H9 (cell line): ENCODE measurements at regions not wholly inside any gene's neighbourhood (a gene's known extent, or its start where the extent isn't known, plus 50 kb on each side); places are given as distances from the start of the nearest gene placed in this dataset.

Source experiments
- DNase-seq: peaks from one replicate; pipeline ENCODE4 v3.0.0-alpha.2; 2017
- H2AFZ ChIP-seq: one replicate; pipeline ENCODE4 v1.6.1; 2013; ENCODE audit warnings: mild to moderate bottlenecking, low read length, control low read depth, moderate library complexity
- H2AK5ac ChIP-seq: 2 replicates; pipeline ENCODE4 v1.6.1; 2013; ENCODE audit warnings: low read length, control low read depth, mixed read lengths; ENCODE audit not compliant: insufficient read length
- H2BK120ac ChIP-seq: one replicate; pipeline ENCODE4 v1.6.1; 2013; ENCODE audit warnings: low read depth, mild to moderate bottlenecking, low read length, control low read depth, inconsistent platforms; ENCODE audit not compliant: poor library complexity, severe bottlenecking
- H2BK12ac ChIP-seq: 2 replicates; pipeline ENCODE4 v1.6.1; 2013; ENCODE audit warnings: low read length, control low read depth, mixed read lengths, low read depth; ENCODE audit not compliant: insufficient read length
- H2BK15ac ChIP-seq: 2 replicates; pipeline ENCODE4 v1.6.1; 2013; ENCODE audit warnings: low read depth, low read length, control low read depth
- H2BK20ac ChIP-seq: one replicate; pipeline ENCODE4 v1.6.1; 2013; ENCODE audit warnings: low read depth, mild to moderate bottlenecking, low read length, control low read depth, inconsistent platforms; ENCODE audit not compliant: poor library complexity, severe bottlenecking
- H2BK5ac ChIP-seq: 2 replicates; pipeline ENCODE4 v1.6.1; 2013; ENCODE audit warnings: low read length, control low read depth, mixed read lengths; ENCODE audit not compliant: insufficient read length
- H3K14ac ChIP-seq: 2 replicates; pipeline ENCODE4 v1.6.1; 2013; ENCODE audit warnings: low read length, control low read depth; ENCODE audit not compliant: insufficient read depth
- H3K18ac ChIP-seq: 2 replicates; pipeline ENCODE4 v1.6.1; 2013; ENCODE audit warnings: low read depth, mild to moderate bottlenecking, mixed read lengths, low read length, control low read depth; ENCODE audit not compliant: insufficient read length
- H3K23ac ChIP-seq: 2 replicates; pipeline ENCODE4 v1.6.1; 2013; ENCODE audit warnings: low read length, control low read depth, mixed read lengths, low read depth; ENCODE audit not compliant: insufficient read length
- H3K23me2 ChIP-seq: 2 replicates; pipeline ENCODE4 v1.6.1; 2013; ENCODE audit warnings: low read depth, mild to moderate bottlenecking, mixed read lengths, low read length, control low read depth; ENCODE audit not compliant: insufficient read length, poor library complexity, severe bottlenecking
- H3K27ac ChIP-seq: 2 replicates; pipeline ENCODE4 v1.5.1; 2013; ENCODE audit warnings: low read length, control low read depth, mixed read lengths, low read depth; ENCODE audit not compliant: insufficient read length
- H3K27me3 ChIP-seq: 2 replicates; pipeline ENCODE4 v1.6.1; 2013; ENCODE audit warnings: low read length, control low read depth, inconsistent platforms; ENCODE audit not compliant: insufficient read depth
- H3K4ac ChIP-seq: 2 replicates; pipeline ENCODE4 v1.6.1; 2013; ENCODE audit warnings: low read depth, mild to moderate bottlenecking, control low read depth, inconsistent platforms, low read length, moderate library complexity
- H3K4me1 ChIP-seq: 2 replicates; pipeline ENCODE4 v1.6.1; 2013; ENCODE audit warnings: low read length, control low read depth, inconsistent platforms; ENCODE audit not compliant: insufficient read depth
- H3K4me2 ChIP-seq: 2 replicates; pipeline ENCODE4 v1.6.1; 2013; ENCODE audit warnings: low read length, control low read depth, mixed read lengths; ENCODE audit not compliant: insufficient read length, insufficient read depth
- H3K56ac ChIP-seq: 2 replicates; pipeline ENCODE4 v1.6.1; 2013; ENCODE audit warnings: low read depth, mild to moderate bottlenecking, mixed read lengths, low read length, control low read depth; ENCODE audit not compliant: insufficient read length
- H3K79me1 ChIP-seq: 2 replicates; pipeline ENCODE4 v1.6.1; 2013; ENCODE audit warnings: low read depth, mild to moderate bottlenecking, moderate library complexity, low read length, control low read depth, inconsistent platforms; ENCODE audit not compliant: insufficient read depth, poor library complexity, severe bottlenecking
- H3K79me2 ChIP-seq: 2 replicates; pipeline ENCODE4 v1.6.1; 2013; ENCODE audit warnings: low read length, control low read depth, inconsistent platforms; ENCODE audit not compliant: insufficient read depth
- H3K9ac ChIP-seq: 2 replicates; pipeline ENCODE4 v1.6.1; 2013; ENCODE audit warnings: low read length, control low read depth, mixed read lengths; ENCODE audit not compliant: insufficient read length; ENCODE audit errors: extremely low read depth
- H3K9me3 ChIP-seq: one replicate; pipeline ENCODE4 v1.6.1; 2013; ENCODE audit warnings: low read depth, low read length, inconsistent platforms; ENCODE audit not compliant: control insufficient read depth
- H3T11ph ChIP-seq: one replicate; pipeline ENCODE4 v1.6.1; 2013; ENCODE audit warnings: mild to moderate bottlenecking, low read length, control low read depth, inconsistent platforms
- H4K20me1 ChIP-seq: one replicate; pipeline ENCODE4 v1.6.1; 2013; ENCODE audit not compliant: control insufficient read depth, insufficient read length, insufficient read depth
- H4K5ac ChIP-seq: 2 replicates; pipeline ENCODE4 v1.6.1; 2013; ENCODE audit warnings: low read depth, mild to moderate bottlenecking, mixed read lengths, low read length, control low read depth; ENCODE audit not compliant: insufficient read length
- H4K8ac ChIP-seq: replicated peaks from 2 replicates; pipeline ENCODE4 v1.6.1; 2013; ENCODE audit warnings: low read length, control low read depth, mixed read lengths, low read depth; ENCODE audit not compliant: insufficient read length
- H4K91ac ChIP-seq: 2 replicates; pipeline ENCODE4 v1.6.1; 2013; ENCODE audit warnings: low read depth, mild to moderate bottlenecking, moderate library complexity, mixed read lengths, low read length, control low read depth; ENCODE audit not compliant: insufficient read length
- H3K27ac Mint-ChIP-seq, 3 experiments: 2 replicates in 2 of 3; 3 replicates in 1 of 3; pipeline ENCODE4 v1.8.0; 2020 to 2021; ENCODE audit warnings: mixed read lengths in 3 of 3, mild to moderate bottlenecking in 1 of 3, moderate library complexity in 1 of 3
- H3K27me3 Mint-ChIP-seq: 2 replicates; pipeline ENCODE4 v1.8.0; 2021; ENCODE audit warnings: low read depth, mild to moderate bottlenecking, moderate library complexity, mixed read lengths
- H3K36me3 Mint-ChIP-seq, 3 experiments: 2 replicates in 2 of 3; 3 replicates in 1 of 3; pipeline ENCODE4 v1.8.0; 2020 to 2021; ENCODE audit warnings: low read depth in 3 of 3, mixed read lengths in 3 of 3; ENCODE audit not compliant: insufficient read depth in 1 of 3
- H3K4me1 Mint-ChIP-seq, 2 experiments: 2 replicates each; pipeline ENCODE4 v1.8.0; 2020; ENCODE audit warnings: mixed read lengths in 2 of 2
- H3K4me3 Mint-ChIP-seq, 2 experiments: 2 replicates in 1 of 2; 3 replicates in 1 of 2; pipeline ENCODE4 v1.8.0; 2020 to 2021; ENCODE audit warnings: mild to moderate bottlenecking in 2 of 2, mixed read lengths in 2 of 2, moderate library complexity in 1 of 2
- H3K9me3 Mint-ChIP-seq, 2 experiments: 2 replicates in 1 of 2; 3 replicates in 1 of 2; pipeline ENCODE4 v1.8.0; 2020; ENCODE audit warnings: mild to moderate bottlenecking in 2 of 2, mixed read lengths in 2 of 2, moderate library complexity in 1 of 2
- WGBS: extraction: QIAGEN DNeasy Blood & Tissue Kit; methylation state at CpG from one replicate; pipeline ENCODE4 v1.1.7; 2013; ENCODE audit warnings: missing lambda C conversion rate, low lambda C conversion rate, mixed read lengths; ENCODE audit not compliant: insufficient read length; ENCODE audit errors: extremely low coverage; 5-methylcytosine and 5-hydroxymethylcytosine counted together
- TF ChIP-seq, protein P1 (sequence below): fragments of 200-600 bp; sonication (generic); conservative IDR thresholded peaks from 3 replicates; pipeline ENCODE4 v1.8.0; 2021; ENCODE audit warnings: antibody characterized with exemption, mild to moderate bottlenecking

DNA sequence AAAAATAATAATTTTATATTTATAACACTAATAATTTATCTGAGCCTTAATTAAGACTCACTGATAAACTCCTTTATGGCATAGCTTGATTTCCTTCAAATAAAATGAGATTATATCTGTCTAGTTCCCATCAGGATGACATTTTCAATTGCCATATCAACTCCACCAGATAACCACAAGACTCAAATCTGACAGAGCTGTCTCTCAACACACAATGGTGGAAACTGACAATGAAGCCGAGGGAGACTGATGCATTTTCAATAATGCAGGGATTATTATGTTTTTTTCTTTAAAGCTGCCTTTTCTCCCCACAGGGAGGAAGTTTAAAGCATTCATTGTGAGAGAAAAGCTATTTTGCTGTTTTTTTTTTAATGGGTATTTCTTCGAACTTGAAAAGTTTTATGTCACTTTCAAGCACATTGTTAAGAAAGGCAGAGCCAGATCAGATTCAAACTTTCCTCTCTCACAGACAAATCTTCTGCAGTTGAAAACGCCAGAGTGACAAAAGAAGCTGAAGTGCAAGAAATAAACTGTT, 1326.9 kb upstream of the MIR17HG start:
- Histone ChIP-seq H3K4ac (no peak overlapping the region), H4K8ac (no peak overlapping the region), H3K14ac (no peak overlapping the region), H2BK20ac (no peak overlapping the region), H4K20me1 (no peaks in the 10 kb centered on the region), H3K23me2 (no peaks in the 10 kb centered on the region), H3K9me3 (no peaks in the 10 kb centered on the region), H3T11ph (no peak overlapping the region), H3K4me1 (no peaks in the 10 kb centered on the region), H3K56ac (no peak overlapping the region), H3K79me2 (no peaks in the 10 kb centered on the region), H3K27me3 (no peaks in the 10 kb centered on the region), H2BK5ac (no peak overlapping the region), H3K18ac (no peak overlapping the region), H3K4me2 (no peak overlapping the region), H3K9ac (no peak overlapping the region), H4K5ac (no peak overlapping the region), H2BK120ac (no peak overlapping the region), H3K79me1 (no peaks in the 10 kb centered on the region), H2AK5ac (no peak overlapping the region), H2BK15ac (no peak overlapping the region), H3K23ac (no peak overlapping the region), H4K91ac (no peak overlapping the region), H3K27ac (no peak overlapping the region), H2BK12ac (no peak overlapping the region), H2AFZ (no peak overlapping the region)
- Mint-ChIP-seq H3K4me1 (0 out of 4 replicates have a peak, but pooled peaks cover 0 to 4% of the 10 kb centered on the region in 2 experiments), H3K9me3 (no peaks in the 10 kb centered on the region; a peak in 1 of 5 replicates), H3K27me3 (no peaks in the 10 kb centered on the region), H3K27ac (no peak overlapping the region), H3K36me3 (no peaks in the 10 kb centered on the region), H3K4me3 (no peak overlapping the region)
- no peak for DNase-seq
- TF ChIP-seq, protein P1, sequence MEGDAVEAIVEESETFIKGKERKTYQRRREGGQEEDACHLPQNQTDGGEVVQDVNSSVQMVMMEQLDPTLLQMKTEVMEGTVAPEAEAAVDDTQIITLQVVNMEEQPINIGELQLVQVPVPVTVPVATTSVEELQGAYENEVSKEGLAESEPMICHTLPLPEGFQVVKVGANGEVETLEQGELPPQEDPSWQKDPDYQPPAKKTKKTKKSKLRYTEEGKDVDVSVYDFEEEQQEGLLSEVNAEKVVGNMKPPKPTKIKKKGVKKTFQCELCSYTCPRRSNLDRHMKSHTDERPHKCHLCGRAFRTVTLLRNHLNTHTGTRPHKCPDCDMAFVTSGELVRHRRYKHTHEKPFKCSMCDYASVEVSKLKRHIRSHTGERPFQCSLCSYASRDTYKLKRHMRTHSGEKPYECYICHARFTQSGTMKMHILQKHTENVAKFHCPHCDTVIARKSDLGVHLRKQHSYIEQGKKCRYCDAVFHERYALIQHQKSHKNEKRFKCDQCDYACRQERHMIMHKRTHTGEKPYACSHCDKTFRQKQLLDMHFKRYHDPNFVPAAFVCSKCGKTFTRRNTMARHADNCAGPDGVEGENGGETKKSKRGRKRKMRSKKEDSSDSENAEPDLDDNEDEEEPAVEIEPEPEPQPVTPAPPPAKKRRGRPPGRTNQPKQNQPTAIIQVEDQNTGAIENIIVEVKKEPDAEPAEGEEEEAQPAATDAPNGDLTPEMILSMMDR, result no peak
- no CpG with 5 or more reads among the region's 3 CpGs for WGBS
